ENCODE measurements at regions not wholly inside any gene's neighbourhood (a gene's known extent, or its start where the extent isn't known, plus 50 kb on each side); places are given as distances from the start of the nearest gene placed in this dataset.

- Mint-ChIP-seq H3K4me3 (no peak overlapping the region), H3K4me1 (ENCODE audit: low read depth) (no peaks in the 10 kb centered on the region), H3K27me3 (no peaks in the 10 kb centered on the region), H3K27ac (no peak overlapping the region), H3K9me3 (no peaks in the 10 kb centered on the region), H3K36me3 (ENCODE audit: low read depth) (no peaks in the 10 kb centered on the region)
- Histone ChIP-seq H3K4me1 (ENCODE audit: insufficient read depth, low read length) (no peaks in the 10 kb centered on the region), H3K4me3 (ENCODE audit: low read length) (no peak overlapping the region), H3K27ac (ENCODE audit: low read depth in 1 of 2, low read length in 2 of 2) (no peak overlapping the region), H3K36me3 (ENCODE audit: insufficient read depth, low read length) (no peaks in the 10 kb centered on the region), H3K9me3 (ENCODE audit: control insufficient read depth in 1 of 2, insufficient read depth in 1 of 2, low read length in 2 of 2) (no peaks in the 10 kb centered on the region), H3K27me3 (ENCODE audit: control insufficient read depth in 1 of 2, insufficient read depth in 2 of 2, low read length in 2 of 2) (no peaks in the 10 kb centered on the region)
- DNase-seq (no peak), ATAC-seq (ENCODE audit: poor library complexity) (no peak)
- POLR2A ChIA-PET: no interaction called here
- CTCF ChIA-PET: no interaction called here
- no peak for TF ChIP-seq CTCF (IDR thresholded peaks at IDR 0.05)
- intact Hi-C loops (cut with DNase I, micrococcal nuclease): no loop called here
These were observed 313.8 kb upstream of the TEX13C start for GRCh38 chrX:125005863-125006262.

- no peak overlapping the region for H3K27ac ChIP-seq (ENCODE audit: low read depth in 1 of 2, low read length in 2 of 2)
- no peak for TF ChIP-seq CTCF (IDR thresholded peaks at IDR 0.05)
- H3K27me3 ChIP-seq (ENCODE audit: control insufficient read depth in 1 of 2, insufficient read depth in 2 of 2, low read length in 2 of 2): no peaks in the 10 kb centered on the region
- DNase-seq: no peak
- Mint-ChIP-seq H3K36me3 (ENCODE audit: low read depth) (no peaks in the 10 kb centered on the region), H3K27ac (no peak overlapping the region), H3K9me3 (no peaks in the 10 kb centered on the region), H3K27me3 (no peaks in the 10 kb centered on the region), H3K4me3 (no peak overlapping the region), H3K4me1 (ENCODE audit: low read depth) (no peaks in the 10 kb centered on the region)
- no peaks in the 10 kb centered on the region for H3K36me3 ChIP-seq (ENCODE audit: insufficient read depth, low read length)
- H3K4me3 ChIP-seq (ENCODE audit: low read length): no peak overlapping the region
- no peak for ATAC-seq (ENCODE audit: poor library complexity)
- ChIA-PET CTCF (no interaction called here), POLR2A (no interaction called here)
- no peaks in the 10 kb centered on the region for H3K9me3 ChIP-seq (ENCODE audit: control insufficient read depth in 1 of 2, insufficient read depth in 1 of 2, low read length in 2 of 2)
- intact Hi-C loops (cut with DNase I, micrococcal nuclease): no loop called here
- no peaks in the 10 kb centered on the region for H3K4me1 ChIP-seq (ENCODE audit: insufficient read depth, low read length)
These were observed 313.0 kb upstream of the TEX13C start for GRCh38 chrX:125006704-125007103.

DNA sequence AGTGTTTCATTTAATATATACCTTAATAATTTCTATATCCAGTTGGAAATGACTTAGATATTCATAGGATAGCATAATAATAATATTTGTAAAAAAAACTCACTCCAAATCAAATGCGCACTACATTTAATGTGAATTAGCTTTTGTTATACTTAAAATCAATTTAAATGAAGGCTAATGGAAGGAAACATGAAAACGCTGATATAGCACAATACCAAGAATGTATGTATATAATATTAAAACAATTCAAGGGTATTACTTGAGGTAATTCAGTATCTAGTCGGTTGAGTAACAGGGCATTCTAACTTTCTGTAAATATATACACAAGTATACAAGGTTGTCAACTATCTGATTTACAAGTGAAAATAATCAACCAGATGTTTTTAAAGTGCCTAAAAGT, 307.1 kb upstream of the TEX13C start:
- no peak overlapping the region for H3K27ac ChIP-seq (ENCODE audit: low read depth in 1 of 2, low read length in 2 of 2)
- Mint-ChIP-seq H3K4me1 (ENCODE audit: low read depth) (no peaks in the 10 kb centered on the region), H3K27me3 (no peaks in the 10 kb centered on the region), H3K4me3 (no peak overlapping the region), H3K36me3 (ENCODE audit: low read depth) (no peaks in the 10 kb centered on the region), H3K27ac (no peak overlapping the region), H3K9me3 (no peaks in the 10 kb centered on the region)
- no peak overlapping the region for H3K4me3 ChIP-seq (ENCODE audit: low read length)
- H3K36me3 ChIP-seq (ENCODE audit: insufficient read depth, low read length): no peaks in the 10 kb centered on the region
- ATAC-seq (ENCODE audit: poor library complexity) (no peak), DNase-seq (no peak)
- TF ChIP-seq CTCF (IDR thresholded peaks at IDR 0.05): no peak
- H3K9me3 ChIP-seq (ENCODE audit: control insufficient read depth in 1 of 2, insufficient read depth in 1 of 2, low read length in 2 of 2): no peaks in the 10 kb centered on the region
- ChIA-PET CTCF (no interaction called here), POLR2A (no interaction called here)
- no peaks in the 10 kb centered on the region for H3K27me3 ChIP-seq (ENCODE audit: control insufficient read depth in 1 of 2, insufficient read depth in 2 of 2, low read length in 2 of 2)
- H3K4me1 ChIP-seq (ENCODE audit: insufficient read depth, low read length): no peaks in the 10 kb centered on the region
- intact Hi-C loops (cut with DNase I, micrococcal nuclease): no loop called here
